Peyer's patch (tissue), 4 donors: ENCODE measurements at regions not wholly inside any gene's neighbourhood (a gene's known extent, or its start where the extent isn't known, plus 50 kb on each side); places are given as distances from the start of the nearest gene placed in this dataset.

Experiments used
- DNase-seq, 3 donors: peaks; one replicate each; pipeline ENCODE4 v3.0.0-alpha.2; 2017 to 2019
- H3K27ac ChIP-seq, 4 donors: fragments of 200-600 bp; sonication (generic); one replicate each; pipeline ENCODE4 v1.5.1; 2016 to 2019
- H3K27me3 ChIP-seq, 2 donors: fragments of 200-600 bp; sonication (generic); one replicate each; pipeline ENCODE4 v1.5.1; 2019
- H3K36me3 ChIP-seq, 3 donors: fragments of 200-600 bp; sonication (generic); one replicate each; pipeline ENCODE4 v1.5.1; 2016 to 2019
- H3K4me1 ChIP-seq, 4 donors: fragments of 200-600 bp; sonication (generic); one replicate each; pipeline ENCODE4 v1.5.1; 2016 to 2019
- H3K4me3 ChIP-seq, 4 donors: fragments of 200-600 bp; sonication (generic); 1 replicate in 3 of 4; 2 replicates in 1 of 4; pipeline ENCODE4 v1.5.1; 2016 to 2019; ENCODE audit warnings: mild to moderate bottlenecking in 1 of 4
- H3K9me3 ChIP-seq, 4 donors: fragments of 200-600 bp; sonication (generic); one replicate each; pipeline ENCODE4 v1.5.1; 2016 to 2019; ENCODE audit warnings: mild to moderate bottlenecking in 1 of 4
- CTCF ChIP-seq, 6 experiments: fragments of 450-650 bp in 4 of 6; fragments of 200-600 bp in 2 of 6; sonication (generic) in 1 of 6; IDR thresholded peaks; one replicate each; pipeline ENCODE4 v1.5.1; 2017 to 2019; ENCODE audit warnings: antibody characterized with exemption in 6 of 6, mild to moderate bottlenecking in 3 of 6, moderate library complexity in 1 of 6
- POLR2A ChIP-seq, 2 donors: fragments of 450-650 bp; IDR thresholded peaks; one replicate each; pipeline ENCODE4 v1.5.1; 2017; ENCODE audit warnings: antibody characterized with exemption in 2 of 2, mild to moderate bottlenecking in 2 of 2, moderate library complexity in 2 of 2

- Histone ChIP-seq H3K4me3 (no peak overlapping the region), H3K27me3 (no peaks in the 10 kb centered on the region), H3K4me1 (no peaks in the 10 kb centered on the region), H3K36me3 (no peaks in the 10 kb centered on the region), H3K9me3 (no peaks in the 10 kb centered on the region), H3K27ac (no peak overlapping the region)
- DNase-seq, result no peak
- no peak for TF ChIP-seq CTCF (IDR thresholded peaks at IDR 0.05)
- no peak for TF ChIP-seq POLR2A (IDR thresholded peaks at IDR 0.05)
Observed at GRCh38 chr4:74638001-74638400, 156.3 kb downstream of the BTC start.

GRCh38 chr4:74638689-74639088, 155.6 kb downstream of the BTC start:
- H3K9me3 ChIP-seq, result no peaks in the 10 kb centered on the region
- no peak overlapping the region for H3K27ac ChIP-seq
- no peak for TF ChIP-seq CTCF (IDR thresholded peaks at IDR 0.05)
- no peak for TF ChIP-seq POLR2A (IDR thresholded peaks at IDR 0.05)
- H3K27me3 ChIP-seq, result no peaks in the 10 kb centered on the region
- DNase-seq, result no peak
- H3K4me1 ChIP-seq, result no peaks in the 10 kb centered on the region
- no peak overlapping the region for H3K4me3 ChIP-seq
- no peaks in the 10 kb centered on the region for H3K36me3 ChIP-seq

- Histone ChIP-seq H3K27ac (no peak overlapping the region), H3K27me3 (no peaks in the 10 kb centered on the region)
- no peak for DNase-seq
Observed at GRCh38 chr4:74640111-74640903, 154.0 kb downstream of the BTC start.

GRCh38 chr4:74642006-74642405, 152.3 kb downstream of the BTC start:
- H3K4me3 ChIP-seq, result no peak overlapping the region
- no peaks in the 10 kb centered on the region for H3K36me3 ChIP-seq
- H3K9me3 ChIP-seq, result no peaks in the 10 kb centered on the region
- H3K27me3 ChIP-seq, result no peaks in the 10 kb centered on the region
- no peak for TF ChIP-seq CTCF (IDR thresholded peaks at IDR 0.05)
- TF ChIP-seq POLR2A (IDR thresholded peaks at IDR 0.05), result no peak
- H3K27ac ChIP-seq, result no peak overlapping the region
- no peak for DNase-seq
- H3K4me1 ChIP-seq, result no peaks in the 10 kb centered on the region

More at GRCh38 chr4:74640111-74640903, 154.0 kb downstream of the BTC start:
- H3K9me3 ChIP-seq, result no peaks in the 10 kb centered on the region
- H3K4me3 ChIP-seq, result no peak overlapping the region
- no peaks in the 10 kb centered on the region for H3K36me3 ChIP-seq
- H3K4me1 ChIP-seq, result no peaks in the 10 kb centered on the region
- TF ChIP-seq POLR2A (IDR thresholded peaks at IDR 0.05) (no peak), CTCF (IDR thresholded peaks at IDR 0.05) (no peak)

GRCh38 chr4:74649193-74649592, 145.1 kb downstream of the BTC start:
- H3K4me3 ChIP-seq, result no peak overlapping the region
- TF ChIP-seq CTCF (IDR thresholded peaks at IDR 0.05) (no peak), POLR2A (IDR thresholded peaks at IDR 0.05) (no peak)
- H3K9me3 ChIP-seq, result no peaks in the 10 kb centered on the region
- H3K4me1 ChIP-seq, result no peaks in the 10 kb centered on the region
- H3K27ac ChIP-seq, result no peak overlapping the region
- no peaks in the 10 kb centered on the region for H3K27me3 ChIP-seq
- DNase-seq, result no peak
- no peaks in the 10 kb centered on the region for H3K36me3 ChIP-seq
